Astrocyte (in vitro differentiated cells and primary cell): ENCODE measurements at regions not wholly inside any gene's neighbourhood (a gene's known extent, or its start where the extent isn't known, plus 50 kb on each side); places are given as distances from the start of the nearest gene placed in this dataset.
A peak's percentile ranks its signal among the peaks of the same experiment; 100 is the strongest.

Experiments used
- DNase-seq: peaks from one replicate; pipeline ENCODE4 v3.0.0-alpha.2; 2010; ENCODE audit warnings: low read depth
- FAIRE-seq: peaks from 2 replicates; lab custom pipeline; 2011; peaks lifted over from hg19 to GRCh38; lab: Jason Lieb, UNC
- H2AFZ ChIP-seq: 2 replicates; pipeline ENCODE4 v1.6.0; 2012; ENCODE audit warnings: low read depth, low read length, inconsistent platforms
- H3K27ac ChIP-seq: 2 replicates; pipeline ENCODE4 v1.5.1; 2011; ENCODE audit warnings: low read depth, low read length, inconsistent platforms
- H3K27me3 ChIP-seq: 2 replicates; pipeline ENCODE4 v1.6.0; 2011; ENCODE audit warnings: low read length, inconsistent platforms; ENCODE audit not compliant: insufficient read depth
- H3K36me3 ChIP-seq: 2 replicates; pipeline ENCODE4 v1.5.1; 2011; ENCODE audit warnings: low read length, inconsistent platforms; ENCODE audit not compliant: insufficient read depth
- H3K4me1 ChIP-seq: 2 replicates; pipeline ENCODE4 v1.5.1; 2011; ENCODE audit warnings: low read length, inconsistent platforms; ENCODE audit not compliant: insufficient read depth
- H3K4me2 ChIP-seq: 2 replicates; pipeline ENCODE4 v1.6.0; 2012; ENCODE audit warnings: low read length, inconsistent platforms
- H3K4me3 ChIP-seq: 2 replicates; pipeline ENCODE4 v1.5.1; 2011; ENCODE audit warnings: low read depth, mild to moderate bottlenecking, low read length, inconsistent platforms; ENCODE audit not compliant: insufficient read depth
- H3K79me2 ChIP-seq: 2 replicates; pipeline ENCODE4 v1.6.0; 2012; ENCODE audit warnings: mild to moderate bottlenecking, low read length, inconsistent platforms; ENCODE audit not compliant: insufficient read depth
- H3K9ac ChIP-seq: 2 replicates; pipeline ENCODE4 v1.6.0; 2012; ENCODE audit warnings: mild to moderate bottlenecking, low read length, inconsistent platforms
- H3K9me3 ChIP-seq: 2 replicates; pipeline ENCODE4 v1.5.1; 2012; ENCODE audit warnings: low read depth, mild to moderate bottlenecking, low read length, inconsistent platforms; ENCODE audit not compliant: insufficient read depth
- H4K20me1 ChIP-seq: 2 replicates; pipeline ENCODE4 v1.6.0; 2012; ENCODE audit warnings: low read length, inconsistent platforms; ENCODE audit not compliant: insufficient read depth
- H3K27ac Mint-ChIP-seq: one replicate; pipeline ENCODE4 v1.8.0; 2021; ENCODE audit warnings: mild to moderate bottlenecking, mixed read lengths; ENCODE audit not compliant: unreplicated experiment
- H3K27me3 Mint-ChIP-seq: one replicate; pipeline ENCODE4 v1.8.0; 2021; ENCODE audit warnings: low read depth, mixed read lengths; ENCODE audit not compliant: unreplicated experiment
- H3K36me3 Mint-ChIP-seq: one replicate; pipeline ENCODE4 v1.8.0; 2021; ENCODE audit warnings: low read depth, mixed read lengths; ENCODE audit not compliant: unreplicated experiment
- H3K4me1 Mint-ChIP-seq: one replicate; pipeline ENCODE4 v1.8.0; 2021; ENCODE audit warnings: low read depth, mixed read lengths; ENCODE audit not compliant: unreplicated experiment
- H3K4me3 Mint-ChIP-seq: one replicate; pipeline ENCODE4 v1.8.0; 2021; ENCODE audit warnings: mild to moderate bottlenecking, moderate library complexity, mixed read lengths; ENCODE audit not compliant: unreplicated experiment
- H3K9me3 Mint-ChIP-seq: one replicate; pipeline ENCODE4 v1.8.0; 2021; ENCODE audit warnings: mild to moderate bottlenecking, mixed read lengths; ENCODE audit not compliant: unreplicated experiment
- EZH2 ChIP-seq: IDR thresholded peaks from 2 replicates; pipeline ENCODE4 v1.6.1; 2012; ENCODE audit warnings: mild to moderate bottlenecking, low read length, inconsistent platforms; ENCODE audit not compliant: insufficient read depth
- TF ChIP-seq, protein P1 (sequence below): IDR thresholded peaks from 2 replicates; pipeline ENCODE4 v1.5.1; 2011; ENCODE audit warnings: low read depth, mild to moderate bottlenecking, inconsistent platforms, low read length, moderate library complexity; ENCODE audit not compliant: insufficient read depth

DNA sequence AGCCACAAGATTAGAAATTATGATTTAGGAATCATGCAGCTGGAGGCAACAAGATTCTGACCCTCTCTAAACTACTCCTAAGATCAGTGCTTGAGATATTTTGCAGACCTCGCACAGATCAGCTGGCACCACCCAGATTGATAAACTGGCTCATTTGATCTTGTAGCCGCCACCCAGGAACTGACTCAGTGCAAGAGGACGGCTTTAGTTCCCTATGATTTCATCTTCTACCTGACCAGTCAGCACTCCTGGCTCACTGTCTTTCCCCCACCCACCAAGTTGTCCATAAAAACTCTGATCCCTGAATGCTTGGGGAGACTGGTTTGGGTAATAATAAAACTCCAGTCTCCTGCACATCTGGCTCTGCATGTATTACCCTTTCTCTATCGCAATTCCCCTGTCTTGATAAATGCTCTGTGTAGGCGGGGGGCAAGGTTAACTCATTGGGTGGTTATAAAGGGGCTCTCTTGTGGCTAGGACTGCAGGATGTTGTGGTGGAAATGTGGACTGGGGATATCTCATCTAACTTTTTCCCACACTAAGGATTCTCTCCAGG, 96.1 kb downstream of the ARL6IP6 start:
- Mint-ChIP-seq H3K9me3 (peaks cover 10% of the 10 kb centered on the region), H3K27ac (no peak overlapping the region), H3K27me3 (peaks cover 2% of the 10 kb centered on the region), H3K4me3 (no peak overlapping the region), H3K4me1 (peaks cover 15% of the 10 kb centered on the region), H3K36me3 (no peaks in the 10 kb centered on the region)
- no peak overlapping the region for H3K27ac ChIP-seq
- no peaks in the 10 kb centered on the region for H3K9me3 ChIP-seq
- peak; percentile 56 for DNase-seq
- H3K4me1 ChIP-seq = no peaks in the 10 kb centered on the region
- no peak overlapping the region for H2AFZ ChIP-seq
- no peak overlapping the region for H3K9ac ChIP-seq
- no peak overlapping the region for H3K4me2 ChIP-seq
- no peaks in the 10 kb centered on the region for H3K36me3 ChIP-seq
- FAIRE-seq = no peak
- no peak overlapping the region for H3K4me3 ChIP-seq
- no peak for TF ChIP-seq EZH2
- TF ChIP-seq, protein P1, sequence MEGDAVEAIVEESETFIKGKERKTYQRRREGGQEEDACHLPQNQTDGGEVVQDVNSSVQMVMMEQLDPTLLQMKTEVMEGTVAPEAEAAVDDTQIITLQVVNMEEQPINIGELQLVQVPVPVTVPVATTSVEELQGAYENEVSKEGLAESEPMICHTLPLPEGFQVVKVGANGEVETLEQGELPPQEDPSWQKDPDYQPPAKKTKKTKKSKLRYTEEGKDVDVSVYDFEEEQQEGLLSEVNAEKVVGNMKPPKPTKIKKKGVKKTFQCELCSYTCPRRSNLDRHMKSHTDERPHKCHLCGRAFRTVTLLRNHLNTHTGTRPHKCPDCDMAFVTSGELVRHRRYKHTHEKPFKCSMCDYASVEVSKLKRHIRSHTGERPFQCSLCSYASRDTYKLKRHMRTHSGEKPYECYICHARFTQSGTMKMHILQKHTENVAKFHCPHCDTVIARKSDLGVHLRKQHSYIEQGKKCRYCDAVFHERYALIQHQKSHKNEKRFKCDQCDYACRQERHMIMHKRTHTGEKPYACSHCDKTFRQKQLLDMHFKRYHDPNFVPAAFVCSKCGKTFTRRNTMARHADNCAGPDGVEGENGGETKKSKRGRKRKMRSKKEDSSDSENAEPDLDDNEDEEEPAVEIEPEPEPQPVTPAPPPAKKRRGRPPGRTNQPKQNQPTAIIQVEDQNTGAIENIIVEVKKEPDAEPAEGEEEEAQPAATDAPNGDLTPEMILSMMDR = no peak
- H4K20me1 ChIP-seq = no peaks in the 10 kb centered on the region
- H3K79me2 ChIP-seq = no peaks in the 10 kb centered on the region
- no peaks in the 10 kb centered on the region for H3K27me3 ChIP-seq

- TF ChIP-seq, protein P1 = no peak
- no peak for TF ChIP-seq EZH2
- H3K9me3 ChIP-seq = no peaks in the 10 kb centered on the region
- H3K4me1 ChIP-seq = no peaks in the 10 kb centered on the region
- no peak overlapping the region for H2AFZ ChIP-seq
- H3K36me3 ChIP-seq = no peaks in the 10 kb centered on the region
- no peak overlapping the region for H3K4me3 ChIP-seq
- H3K27me3 ChIP-seq = no peaks in the 10 kb centered on the region
- no peak overlapping the region for H3K4me2 ChIP-seq
- FAIRE-seq (no peak), DNase-seq (no peak)
- no peak overlapping the region for H3K27ac ChIP-seq
- Mint-ChIP-seq H3K4me3 (no peak overlapping the region), H3K27ac (no peak overlapping the region), H3K27me3 (no peaks in the 10 kb centered on the region), H3K9me3 (peaks cover 10% of the 10 kb centered on the region), H3K4me1 (peaks cover 15% of the 10 kb centered on the region), H3K36me3 (no peaks in the 10 kb centered on the region)
- no peaks in the 10 kb centered on the region for H3K79me2 ChIP-seq
- no peak overlapping the region for H3K9ac ChIP-seq
- no peaks in the 10 kb centered on the region for H4K20me1 ChIP-seq
Observed at GRCh38 chr2:152813351-152813750, 94.9 kb downstream of the ARL6IP6 start.
